ENCODE measurements at regions not wholly inside any gene's neighbourhood (a gene's known extent, or its start where the extent isn't known, plus 50 kb on each side); places are given as distances from the start of the nearest gene placed in this dataset.
A peak's percentile ranks its signal among the peaks of the same experiment; 100 is the strongest.

GRCh38 chr13:108156749-108157148 lies 58.6 kb downstream of the LIG4 start:
- DNase-seq (ENCODE audit: low read depth), result no peak

- DNase-seq (ENCODE audit: low read depth), result peak; percentile 13
These were observed 59.9 kb downstream of the LIG4 start for GRCh38 chr13:108155185-108156106.

GRCh38 chr13:108154421-108154858 lies 60.9 kb downstream of the LIG4 start:
- DNase-seq (ENCODE audit: low read depth), result no peak

- no peak for DNase-seq (ENCODE audit: low read depth)
These were observed 68.7 kb downstream of the LIG4 start for GRCh38 chr13:108146642-108147041.

DNA sequence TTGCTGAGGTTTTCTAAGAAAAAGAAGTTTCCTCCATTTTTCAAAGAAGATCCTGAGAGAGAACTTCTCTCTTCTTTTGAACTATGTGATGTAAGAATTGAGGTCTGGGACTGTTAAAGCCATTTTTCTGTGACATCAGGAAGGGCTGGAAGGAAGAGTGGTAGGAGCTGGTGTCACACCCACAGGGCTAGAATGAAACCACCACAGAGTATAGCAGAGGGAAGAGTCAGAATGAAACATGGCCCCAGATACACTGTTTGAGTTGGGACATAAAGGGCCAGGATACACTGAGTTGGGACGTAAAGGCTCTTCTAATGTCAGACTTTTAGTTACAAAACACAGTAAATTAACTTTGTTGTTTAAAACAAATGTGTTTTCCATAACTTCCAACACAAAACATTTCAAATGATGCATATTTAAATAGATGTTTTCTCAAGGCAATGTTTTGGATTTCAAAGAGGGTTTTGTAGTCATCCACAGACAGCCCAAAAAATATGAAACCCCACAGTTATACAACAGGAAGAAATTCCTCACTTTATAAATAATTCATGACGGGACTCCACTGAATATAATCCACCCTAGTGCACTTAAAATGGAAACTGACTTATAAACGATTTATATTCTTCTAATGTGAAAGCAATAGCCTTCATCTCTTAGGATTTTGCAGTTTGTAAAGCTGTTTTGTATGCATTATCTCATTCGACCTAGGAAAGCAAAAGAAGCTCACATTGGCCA lies 72.5 kb downstream of the LIG4 start:
- no peak for DNase-seq (ENCODE audit: low read depth)

GRCh38 chr13:108137176-108137575 lies 78.2 kb downstream of the LIG4 start:
- no peak for DNase-seq (ENCODE audit: low read depth)

DNA sequence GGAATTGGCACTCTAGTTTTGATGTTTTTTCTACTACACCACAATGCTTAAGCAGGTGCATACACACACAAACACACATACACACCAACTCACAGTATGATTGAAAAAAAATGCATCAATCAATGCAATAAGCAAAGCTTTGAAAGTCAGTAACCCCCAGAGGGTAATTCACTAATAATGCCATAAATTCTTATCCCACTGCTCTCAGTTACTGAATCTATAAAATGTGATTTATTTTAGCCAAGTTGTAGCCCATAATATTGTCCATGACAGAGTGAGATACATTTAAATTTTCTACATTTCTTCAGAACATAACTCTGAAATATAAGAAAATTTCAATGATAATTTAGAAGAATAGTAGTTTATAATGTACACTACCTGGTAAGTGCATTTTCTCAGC lies 87.9 kb downstream of the LIG4 start:
- no peak for DNase-seq (ENCODE audit: low read depth)

DNA sequence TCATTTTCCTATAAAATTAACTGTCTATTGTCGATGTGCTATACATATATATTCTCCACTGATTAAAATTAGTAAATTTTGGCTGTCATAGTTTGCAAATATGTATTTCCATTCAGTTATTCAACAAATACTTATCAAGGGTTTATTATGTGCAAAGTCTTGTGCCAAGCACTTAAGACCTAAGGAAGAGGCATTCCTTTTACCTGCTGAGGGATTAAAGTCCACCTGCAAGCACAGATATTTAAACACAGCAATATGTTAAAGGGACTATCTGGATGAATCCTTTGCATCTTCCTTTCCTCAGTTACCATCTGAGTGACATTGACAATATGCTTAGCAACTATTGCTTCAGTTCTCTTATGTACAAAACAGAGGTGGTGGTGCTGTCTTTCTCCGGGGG lies 89.3 kb downstream of the LIG4 start:
- DNase-seq (ENCODE audit: low read depth), result no peak

GRCh38 chr13:108121406-108121805 lies 93.9 kb downstream of the LIG4 start:
- DNase-seq (ENCODE audit: low read depth), result no peak

DNA sequence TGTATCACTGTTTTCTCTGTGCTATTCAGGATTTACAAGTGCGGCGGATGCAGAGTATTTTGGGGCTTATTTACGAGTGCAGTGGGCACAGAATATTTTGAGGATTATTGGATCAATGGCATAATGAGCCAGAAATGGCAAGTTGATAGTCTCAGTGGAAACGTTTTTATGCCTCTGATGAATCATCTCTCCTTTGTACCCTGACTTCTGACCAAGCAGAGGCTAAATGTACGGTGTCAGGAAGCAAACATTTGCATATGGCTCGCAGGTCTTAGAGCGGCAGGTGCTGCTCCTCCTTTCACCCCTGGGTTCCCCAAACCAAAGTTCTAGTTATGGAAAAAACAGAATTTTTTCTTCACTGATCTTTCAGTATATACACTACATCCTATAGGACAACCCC lies 94.5 kb downstream of the LIG4 start:
- no peak for DNase-seq (ENCODE audit: low read depth)

DNA sequence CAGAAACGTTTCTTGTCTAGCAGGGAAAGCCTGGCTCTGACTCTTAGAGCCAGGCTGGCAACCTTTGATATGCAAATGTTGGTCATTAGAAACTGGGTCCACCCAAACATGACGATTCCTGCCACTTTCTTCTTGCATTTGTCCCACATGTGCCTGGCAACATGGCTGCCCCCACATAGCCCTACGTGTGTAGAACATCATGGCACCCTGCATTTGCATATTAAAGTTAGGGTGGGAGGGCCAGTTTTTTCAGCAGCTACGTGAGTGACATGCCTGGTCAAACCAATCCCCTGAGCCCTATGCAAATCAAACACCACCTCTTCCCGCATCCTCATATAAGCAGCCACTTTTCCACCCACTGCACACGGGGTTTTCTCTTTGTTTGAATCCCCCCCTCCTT lies 95.0 kb downstream of the LIG4 start:
- DNase-seq (ENCODE audit: low read depth), result no peak

DNA sequence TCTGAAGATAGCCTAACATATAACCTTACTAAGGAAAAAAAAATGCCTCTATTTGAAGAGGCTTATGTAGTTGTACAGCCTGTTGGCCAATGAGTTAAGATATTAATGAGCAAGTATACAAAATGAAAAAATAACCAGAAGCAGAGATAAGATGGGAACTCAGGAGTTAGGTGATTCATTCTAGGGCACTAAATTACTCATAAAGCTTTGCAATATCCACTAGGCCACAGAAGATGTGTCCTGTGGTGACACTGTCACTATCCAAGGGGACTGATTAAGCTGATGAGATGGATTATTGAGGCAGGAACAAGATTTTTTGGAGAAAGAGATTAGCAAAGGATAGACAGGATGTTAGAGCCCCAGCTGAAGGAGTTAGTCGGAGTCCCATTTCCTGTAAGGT lies 99.6 kb downstream of the LIG4 start:
- no peak for DNase-seq (ENCODE audit: low read depth)

GRCh38 chr13:108113407-108113806 lies 101.9 kb downstream of the LIG4 start:
- DNase-seq (ENCODE audit: low read depth), result no peak

DNA sequence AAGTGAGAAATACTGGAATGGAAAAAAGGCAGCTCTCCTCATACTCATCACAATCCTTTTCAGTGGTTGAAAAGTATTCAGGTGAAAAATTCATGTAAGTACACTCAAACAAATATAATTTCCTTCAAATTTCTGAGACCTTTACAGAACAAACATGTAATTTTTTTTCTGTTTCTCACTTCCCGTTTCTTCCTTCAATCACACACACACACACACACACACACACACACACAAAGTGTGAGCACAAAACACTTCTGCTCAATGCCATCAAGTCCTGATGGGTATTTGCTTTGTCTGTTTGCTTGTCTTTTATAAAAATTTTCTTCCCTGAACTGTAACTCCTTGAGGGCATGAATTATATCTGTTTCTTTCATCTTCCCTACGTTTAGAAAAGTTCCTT lies 110.6 kb downstream of the LIG4 start:
- no peak for DNase-seq (ENCODE audit: low read depth)

DNA sequence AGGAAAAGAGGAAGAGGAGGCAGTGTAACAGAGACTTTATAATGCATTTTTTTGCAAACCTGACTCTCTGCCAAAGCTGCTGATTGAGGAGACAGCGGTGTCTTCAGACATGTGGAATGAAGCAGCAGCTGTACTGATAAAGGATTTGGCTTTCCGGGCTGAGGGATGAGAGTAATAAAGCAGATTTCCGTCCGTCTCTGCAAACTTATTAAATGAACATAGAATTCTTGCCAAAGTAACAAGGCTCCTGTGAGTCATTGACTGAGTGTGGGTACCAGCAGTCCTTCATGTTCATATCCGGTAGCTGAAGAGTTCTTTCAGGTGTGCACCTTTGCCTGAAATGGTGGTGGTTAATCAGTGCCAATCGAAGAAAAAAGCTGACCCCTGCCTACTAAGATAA lies 112.6 kb downstream of the LIG4 start:
- DNase-seq (ENCODE audit: low read depth), result no peak

GRCh38 chr13:108096301-108096915 lies 118.9 kb downstream of the LIG4 start:
- no peak for DNase-seq (ENCODE audit: low read depth)

DNA sequence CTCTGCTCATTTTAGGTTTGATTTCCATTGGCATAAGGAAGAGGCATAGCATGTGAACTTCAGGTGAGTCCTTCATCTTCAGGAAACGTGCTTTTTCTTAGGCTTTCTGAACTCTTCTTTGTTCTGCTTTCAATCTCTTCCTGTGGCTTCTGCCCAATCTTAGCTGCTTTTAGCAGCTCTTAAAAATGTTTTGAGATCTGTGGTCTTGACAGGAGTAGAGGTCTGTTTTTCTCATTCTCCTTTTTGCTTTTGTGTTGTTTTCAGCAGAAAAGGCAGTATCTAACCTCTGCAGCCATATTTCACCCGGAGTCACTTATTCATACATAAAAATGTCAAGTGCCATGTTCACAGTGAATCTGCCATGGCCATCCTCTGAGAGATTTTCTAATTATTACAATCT lies 120.3 kb downstream of the LIG4 start:
- DNase-seq (ENCODE audit: low read depth), result no peak

GRCh38 chr13:108093616-108094015 lies 121.7 kb downstream of the LIG4 start:
- no peak for DNase-seq (ENCODE audit: low read depth)

GRCh38 chr13:108087810-108088209 lies 127.5 kb downstream of the LIG4 start:
- DNase-seq (ENCODE audit: low read depth), result no peak

GRCh38 chr13:108086678-108087077 lies 128.7 kb downstream of the LIG4 start:
- no peak for DNase-seq (ENCODE audit: low read depth)

DNA sequence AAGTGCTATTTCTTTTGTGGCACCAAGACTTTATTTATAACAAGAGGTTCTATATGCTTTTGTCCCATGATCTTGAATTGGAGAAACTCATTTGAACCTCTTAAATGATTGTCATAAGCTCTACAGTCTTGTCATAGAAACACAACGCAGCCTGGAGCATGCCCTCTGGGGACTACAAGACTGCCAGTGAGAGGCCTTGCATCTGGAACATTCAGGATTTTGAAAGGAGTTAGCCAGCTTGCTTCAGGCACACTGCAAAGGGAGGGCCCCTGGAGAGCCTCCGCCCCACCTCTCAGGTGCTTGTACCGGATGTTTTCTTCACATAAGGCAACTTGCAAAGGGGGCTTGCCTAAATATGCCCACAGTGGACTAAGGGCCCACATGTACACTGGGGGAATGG lies 130.5 kb downstream of the LIG4 start:
- DNase-seq (ENCODE audit: low read depth), result no peak

DNA sequence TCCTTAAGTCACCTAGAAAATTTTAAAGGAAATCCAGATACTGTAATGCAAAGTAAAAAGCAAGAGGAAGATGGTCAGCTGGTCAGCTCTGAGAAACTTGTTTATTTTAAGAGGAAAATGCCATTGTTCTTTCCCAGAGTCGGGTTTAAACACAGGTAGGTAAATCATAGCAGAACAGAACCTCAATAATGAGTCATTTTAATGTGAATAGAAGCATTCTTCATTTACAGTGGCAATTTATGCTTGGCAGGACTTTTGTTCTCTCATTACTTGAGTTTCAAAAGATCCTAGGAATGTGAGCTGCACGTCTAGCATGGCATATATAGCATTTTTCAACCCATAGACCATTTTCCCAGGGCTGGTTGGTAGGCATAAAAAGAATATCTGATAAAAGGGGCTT lies 132.3 kb downstream of the LIG4 start:
- no peak for DNase-seq (ENCODE audit: low read depth)

DNA sequence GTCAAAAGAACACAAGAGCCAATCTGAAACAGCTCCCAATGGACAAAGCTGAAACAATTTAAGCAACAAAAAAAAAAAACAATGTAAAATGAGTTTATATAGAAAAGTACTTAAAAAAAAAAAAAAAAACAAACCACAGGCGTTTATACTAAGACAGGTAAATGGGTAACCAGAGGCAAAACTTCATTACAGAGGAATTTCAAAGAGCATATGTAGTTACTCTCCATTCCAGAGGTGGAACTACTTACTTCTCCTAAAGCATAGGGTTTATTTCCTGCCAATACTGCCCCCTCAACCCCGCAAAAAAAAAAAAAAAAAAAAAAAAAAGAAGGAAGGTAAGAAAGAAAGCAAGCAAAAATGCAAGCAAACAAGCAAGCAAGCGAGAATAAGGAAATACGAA lies 132.9 kb downstream of the LIG4 start:
- no peak for DNase-seq (ENCODE audit: low read depth)

Data from stimulated activated CD4-positive, alpha-beta T cell treated with anti-CD3 and anti-CD28 coated beads, Interleukin-2, amount 100 ng/mL, for 4 hours (primary cell).